Anterior cingulate cortex (tissue), 58 donors: ENCODE measurements at regions not wholly inside any gene's neighbourhood (a gene's known extent, or its start where the extent isn't known, plus 50 kb on each side); places are given as distances from the start of the nearest gene placed in this dataset.
"Not testable (repeated sequence)": the region's sequence is repeated elsewhere in the genome, so short reads cannot be mapped to it uniquely, and the experiment has no call there.

Source experiments
- DNase-seq, 58 donors: peaks; one replicate each; lab custom pipeline; 2025; lab: John Stamatoyannopoulos, UW

DNA sequence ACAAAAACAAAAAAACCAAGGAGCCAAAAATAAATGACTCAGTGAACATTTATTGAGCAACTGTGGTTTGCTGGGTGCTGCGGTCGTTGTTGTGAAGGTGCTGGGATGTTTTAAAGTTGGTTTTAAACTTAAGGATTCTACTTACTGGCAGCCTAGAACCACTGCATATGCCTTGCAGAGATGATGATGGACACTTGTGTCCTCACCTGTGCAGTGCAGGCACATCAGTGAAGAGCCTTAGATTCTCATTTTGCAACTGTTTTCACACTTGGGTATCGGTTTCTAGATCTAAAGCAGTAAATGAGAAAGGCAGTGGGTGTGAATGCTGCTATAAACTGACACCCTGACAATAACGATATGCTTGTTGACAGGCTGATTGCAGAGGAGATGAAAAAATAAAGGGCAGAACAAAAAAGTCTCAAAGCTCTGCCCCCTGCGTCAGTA lies 68.8 kb downstream of the UTRN start:
- DNase-seq = no peak

GRCh38 chr6:144359783-144360182 lies 74.6 kb downstream of the UTRN start:
- DNase-seq = no peak

DNA sequence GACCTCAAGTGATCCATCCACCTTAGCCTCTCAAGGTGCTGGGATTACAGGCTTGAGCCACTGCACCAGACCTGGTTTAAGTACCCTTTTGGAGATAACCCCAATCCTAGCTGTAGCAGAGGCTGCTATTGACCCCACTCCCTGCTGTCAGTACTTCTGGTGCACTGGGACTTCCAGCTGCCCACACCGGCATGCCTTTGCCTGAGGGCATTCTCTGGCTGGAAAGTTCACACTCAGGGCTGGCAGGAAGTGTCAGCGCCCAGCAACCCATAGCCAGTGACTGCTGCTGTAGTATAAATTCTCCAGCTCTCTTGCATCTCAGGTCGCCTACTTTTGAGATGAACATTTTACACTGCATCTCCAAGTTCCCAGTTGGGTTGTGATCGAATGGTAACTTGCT lies 75.3 kb downstream of the UTRN start:
- no peak for DNase-seq

GRCh38 chr6:144361016-144361415 lies 75.9 kb downstream of the UTRN start:
- DNase-seq = no peak

DNA sequence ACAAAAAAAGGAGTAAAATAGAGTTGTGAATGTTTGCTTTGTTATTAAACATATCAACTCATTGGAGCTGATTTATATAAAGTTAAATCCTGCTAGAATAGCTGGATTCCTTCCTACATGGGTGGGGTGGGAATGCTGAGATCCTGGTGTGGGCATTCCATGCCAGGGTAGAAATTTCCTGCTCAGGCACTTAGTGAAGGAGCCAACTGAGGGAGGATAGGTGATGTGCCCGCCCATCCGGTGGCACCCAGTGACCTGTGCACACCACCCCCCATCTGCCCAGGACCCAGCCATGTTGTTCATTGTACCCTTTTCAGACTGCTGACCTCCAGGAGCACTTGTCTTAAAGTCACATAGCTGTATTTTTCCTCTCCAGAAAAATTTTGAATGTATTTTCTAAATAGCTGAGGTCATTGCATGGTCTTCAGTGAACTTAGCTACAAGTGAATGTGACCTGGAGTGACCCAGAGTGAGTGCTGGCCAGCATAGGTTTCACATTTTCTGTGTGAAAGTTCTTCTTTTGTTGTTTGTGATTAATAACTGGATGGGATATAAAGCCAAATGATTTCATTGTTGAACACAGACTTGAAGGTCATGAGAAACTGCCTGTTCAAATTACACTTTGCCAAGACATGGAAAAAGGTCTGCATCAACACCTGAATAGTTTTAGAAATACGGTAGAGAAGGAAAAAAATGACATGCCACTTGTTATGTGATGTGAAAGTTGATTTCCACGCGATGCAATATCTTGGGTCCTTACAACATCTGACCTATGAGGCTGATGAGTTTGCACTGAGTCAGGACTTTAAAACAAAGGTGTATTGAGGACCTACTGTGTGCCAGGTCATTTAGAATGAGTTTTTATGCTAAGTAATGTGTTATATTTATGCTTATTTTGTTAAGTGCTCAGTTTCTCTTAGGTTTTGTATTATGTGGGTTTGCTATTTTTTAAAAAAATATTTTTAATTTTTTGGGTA lies 77.2 kb downstream of the UTRN start:
- DNase-seq = no peak

GRCh38 chr6:144364208-144364720 lies 79.1 kb downstream of the UTRN start:
- DNase-seq = no peak

DNA sequence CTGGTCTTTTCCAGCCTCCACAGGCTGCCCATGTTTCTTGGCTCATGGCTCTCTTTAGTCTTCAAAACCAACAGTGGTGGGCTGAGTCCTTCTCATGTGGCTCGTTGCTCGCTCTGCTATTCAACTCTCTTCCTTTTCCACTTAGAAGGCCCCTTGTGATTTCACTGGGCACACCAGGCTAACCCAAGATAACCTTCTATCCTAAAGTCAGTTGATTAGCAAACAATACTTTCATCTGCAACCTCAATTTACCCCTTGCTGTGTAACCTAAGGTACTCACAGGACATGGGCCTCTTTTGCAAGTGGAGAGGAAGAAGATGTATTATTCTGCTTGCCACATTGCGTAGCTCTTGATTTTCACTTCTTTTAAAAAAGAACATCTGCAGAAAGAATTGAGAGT lies 79.6 kb downstream of the UTRN start:
- no peak for DNase-seq

GRCh38 chr6:144365271-144365670 lies 80.1 kb downstream of the UTRN start:
- no peak for DNase-seq

DNA sequence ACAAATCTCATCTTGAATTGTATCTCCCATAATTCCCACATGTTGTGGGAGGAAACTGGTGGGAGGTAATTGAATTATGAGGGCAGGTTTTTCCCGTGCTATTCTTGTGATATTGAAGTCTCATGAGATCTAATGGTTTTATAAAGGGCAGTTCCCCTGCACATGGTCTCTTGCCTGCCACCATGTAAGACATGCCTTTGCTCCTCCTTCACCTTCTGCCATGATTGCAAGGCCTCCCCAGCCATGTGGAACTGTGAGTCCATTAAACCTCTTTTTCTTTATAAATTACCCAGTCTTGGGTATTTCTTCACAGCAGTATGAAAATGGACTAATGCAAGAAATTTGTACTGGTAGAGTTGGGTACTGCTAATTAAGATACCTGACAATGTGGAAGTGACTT lies 84.6 kb downstream of the UTRN start:
- not testable (repeated sequence) for DNase-seq

GRCh38 chr6:144372116-144372515 lies 87.0 kb downstream of the UTRN start:
- no peak for DNase-seq

- no peak for DNase-seq
Observed at GRCh38 chr6:144372611-144373594, 87.8 kb downstream of the UTRN start.

DNA sequence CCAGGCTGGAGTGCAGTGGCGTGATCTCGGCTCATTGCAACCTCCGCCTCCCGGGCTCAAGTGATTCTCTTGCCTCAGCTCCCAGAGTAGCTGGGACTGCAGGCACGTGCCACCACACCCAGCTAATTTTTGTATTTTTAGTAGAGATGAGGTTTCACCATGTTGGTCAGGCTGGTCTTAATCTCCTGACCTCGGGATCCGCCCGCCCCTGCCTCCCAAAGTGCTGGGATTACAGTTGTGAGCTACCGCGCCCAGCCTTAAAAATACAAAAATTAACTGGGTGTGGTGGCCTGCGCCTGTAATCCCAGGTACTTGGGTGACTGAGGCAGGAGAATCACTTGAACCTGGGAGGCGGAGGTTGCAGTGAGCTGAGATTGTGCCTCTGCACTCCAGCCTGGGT lies 89.4 kb downstream of the UTRN start:
- DNase-seq = not testable (repeated sequence)

- DNase-seq = no peak
Observed at GRCh38 chr6:144377586-144378210, 92.6 kb downstream of the UTRN start.

GRCh38 chr6:144378437-144378836 lies 93.3 kb downstream of the UTRN start:
- DNase-seq = no peak

GRCh38 chr6:144379356-144379755 lies 94.2 kb downstream of the UTRN start:
- DNase-seq = no peak

- not testable (repeated sequence) for DNase-seq
Observed at GRCh38 chr6:144381499-144381898, 96.4 kb downstream of the UTRN start.

GRCh38 chr6:144383336-144383735 lies 98.2 kb downstream of the UTRN start:
- no peak for DNase-seq

- no peak for DNase-seq
Observed at GRCh38 chr6:144384427-144384826, 99.3 kb downstream of the UTRN start.

GRCh38 chr6:144389474-144389873 lies 104.3 kb downstream of the UTRN start:
- not testable (repeated sequence) for DNase-seq

DNA sequence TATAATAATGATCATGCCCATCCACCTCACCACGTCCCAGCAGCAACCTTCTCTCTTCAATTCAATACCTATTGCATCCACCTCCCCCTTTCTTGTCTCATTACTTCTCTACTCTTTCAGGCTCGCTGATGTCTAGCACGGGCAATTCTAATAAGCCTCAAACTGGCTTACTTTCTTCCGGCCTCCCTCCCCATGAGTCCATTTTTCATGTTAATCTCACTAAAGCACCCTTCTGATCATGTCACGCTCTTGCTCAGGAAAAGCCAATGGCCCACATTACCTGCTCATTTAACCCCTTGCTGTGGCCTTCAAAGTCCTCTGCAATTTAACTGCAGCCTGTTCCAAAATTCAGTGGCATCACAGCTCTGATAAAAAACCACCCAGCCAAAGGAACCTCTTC lies 105.1 kb downstream of the UTRN start:
- no peak for DNase-seq
